ENCODE measurements at regions not wholly inside any gene's neighbourhood (a gene's known extent, or its start where the extent isn't known, plus 50 kb on each side); places are given as distances from the start of the nearest gene placed in this dataset.
A peak's percentile ranks its signal among the peaks of the same experiment; 100 is the strongest.

DNA sequence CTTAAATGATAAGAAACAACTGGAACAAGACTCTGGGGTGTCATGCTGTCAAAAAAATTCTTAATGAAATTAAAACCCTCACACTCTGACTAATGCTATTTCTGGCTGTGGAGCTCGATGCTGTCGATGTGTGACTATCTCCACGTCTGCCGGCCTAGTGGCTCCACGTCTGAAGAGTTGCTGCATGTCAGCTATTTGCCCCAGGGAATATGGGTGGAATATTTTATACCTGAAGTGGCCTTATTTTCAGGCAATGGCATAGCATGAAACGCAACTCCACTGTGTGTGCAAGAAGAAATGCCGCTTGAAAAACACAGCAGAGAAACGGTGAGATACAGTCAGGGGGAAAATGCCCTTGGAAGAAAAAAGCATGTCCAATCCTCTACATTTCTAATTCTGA, 50.9 kb upstream of the MGMT start:
- Histone ChIP-seq H3K4me3 (no peak overlapping the region), H3K27me3 (no peaks in the 10 kb centered on the region), H3K4me1 (no peaks in the 10 kb centered on the region), H3K36me3 (no peaks in the 10 kb centered on the region), H3K9me3 (no peaks in the 10 kb centered on the region), H3K27ac (no peak overlapping the region)
- DNase-seq = no peak
- 89 to 90% methylated on average over 8 of the region's 8 CpGs for WGBS, 2 donors
- TF ChIP-seq EP300 (IDR thresholded peaks at IDR 0.05) (no peak), POLR2A (IDR thresholded peaks at IDR 0.05) (no peak), POLR2AphosphoS5 (IDR thresholded peaks at IDR 0.05) (no peak)
- TF ChIP-seq, protein P1, sequence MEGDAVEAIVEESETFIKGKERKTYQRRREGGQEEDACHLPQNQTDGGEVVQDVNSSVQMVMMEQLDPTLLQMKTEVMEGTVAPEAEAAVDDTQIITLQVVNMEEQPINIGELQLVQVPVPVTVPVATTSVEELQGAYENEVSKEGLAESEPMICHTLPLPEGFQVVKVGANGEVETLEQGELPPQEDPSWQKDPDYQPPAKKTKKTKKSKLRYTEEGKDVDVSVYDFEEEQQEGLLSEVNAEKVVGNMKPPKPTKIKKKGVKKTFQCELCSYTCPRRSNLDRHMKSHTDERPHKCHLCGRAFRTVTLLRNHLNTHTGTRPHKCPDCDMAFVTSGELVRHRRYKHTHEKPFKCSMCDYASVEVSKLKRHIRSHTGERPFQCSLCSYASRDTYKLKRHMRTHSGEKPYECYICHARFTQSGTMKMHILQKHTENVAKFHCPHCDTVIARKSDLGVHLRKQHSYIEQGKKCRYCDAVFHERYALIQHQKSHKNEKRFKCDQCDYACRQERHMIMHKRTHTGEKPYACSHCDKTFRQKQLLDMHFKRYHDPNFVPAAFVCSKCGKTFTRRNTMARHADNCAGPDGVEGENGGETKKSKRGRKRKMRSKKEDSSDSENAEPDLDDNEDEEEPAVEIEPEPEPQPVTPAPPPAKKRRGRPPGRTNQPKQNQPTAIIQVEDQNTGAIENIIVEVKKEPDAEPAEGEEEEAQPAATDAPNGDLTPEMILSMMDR (IDR thresholded peaks at IDR 0.05) = no peak
- intact Hi-C loops (cut with DNase I) = no loop called here

DNA sequence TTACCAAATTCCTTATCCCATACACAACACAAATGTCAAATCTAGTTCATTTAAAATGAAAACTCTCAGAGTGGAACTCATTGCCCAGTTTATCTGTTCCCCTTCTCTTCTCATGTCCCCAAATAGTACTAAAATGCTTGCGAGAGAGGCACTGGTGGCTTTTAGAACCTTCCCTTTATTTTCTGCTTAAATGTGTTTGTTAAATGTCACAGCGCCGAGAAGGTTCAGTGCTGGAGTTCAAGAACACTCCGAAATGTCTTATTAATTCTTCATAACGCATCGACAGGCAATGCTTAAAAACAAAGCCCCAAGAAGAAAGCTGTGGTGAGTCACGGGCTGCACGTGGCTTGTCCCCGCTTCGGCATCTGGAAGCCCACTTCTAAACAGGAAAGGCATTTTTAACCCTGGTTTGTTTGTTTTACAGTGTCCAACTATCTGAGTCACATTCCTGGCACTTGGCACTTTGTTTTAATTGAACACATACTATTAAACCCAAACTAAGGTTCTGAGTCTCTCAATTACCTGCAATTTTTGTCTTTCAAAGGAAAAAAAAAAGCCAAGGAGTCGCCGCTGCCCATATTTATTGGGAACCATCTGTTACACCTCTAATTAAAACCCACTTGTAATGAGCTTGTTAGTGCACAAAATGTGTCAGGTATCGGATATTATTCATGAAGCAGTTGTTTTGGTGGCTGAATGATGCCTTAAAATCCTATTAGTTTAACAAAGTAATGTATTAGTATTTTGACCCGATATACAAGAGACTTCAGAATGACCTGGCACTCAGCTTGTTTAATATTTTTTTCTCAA, 49.9 kb upstream of the MGMT start:
- Histone ChIP-seq H3K36me3 (no peaks in the 10 kb centered on the region), H3K9me3 (no peaks in the 10 kb centered on the region), H3K4me3 (no peak overlapping the region), H3K4me1 (no peaks in the 10 kb centered on the region), H3K27me3 (no peaks in the 10 kb centered on the region), H3K27ac (no peak overlapping the region)
- TF ChIP-seq EP300 (IDR thresholded peaks at IDR 0.05) = no peak
- TF ChIP-seq, protein P1 (IDR thresholded peaks at IDR 0.05) = no peak
- no peak for TF ChIP-seq POLR2A (IDR thresholded peaks at IDR 0.05)
- TF ChIP-seq POLR2AphosphoS5 (IDR thresholded peaks at IDR 0.05) = peak in 1 of 4 donors; percentile 36
- WGBS, 2 donors = 77 to 79% methylated on average over 14 of the region's 14 CpGs
- no peak for DNase-seq
- intact Hi-C loops (cut with DNase I) = no loop called here

Data from sigmoid colon (tissue), 6 donors.